Central memory CD4-positive, alpha-beta T cell (primary cell): ENCODE measurements at regions not wholly inside any gene's neighbourhood (a gene's known extent, or its start where the extent isn't known, plus 50 kb on each side); places are given as distances from the start of the nearest gene placed in this dataset.
"Not testable (repeated sequence)": the region's sequence is repeated elsewhere in the genome, so short reads cannot be mapped to it uniquely, and the experiment has no call there.

Experiments
- DNase-seq: peaks from one replicate; pipeline ENCODE4 v3.0.0; 2022

GRCh38 chr7:106583706-106584690 lies 77.0 kb downstream of the CCDC71L start:
- no peak for DNase-seq

- DNase-seq, result no peak
These were observed 77.9 kb downstream of the CCDC71L start for GRCh38 chr7:106583100-106583499.

- DNase-seq, result no peak
These were observed 78.6 kb downstream of the CCDC71L start for GRCh38 chr7:106582365-106582764.

- DNase-seq, result not testable (repeated sequence)
These were observed 81.9 kb downstream of the CCDC71L start for GRCh38 chr7:106579086-106579485.

- no peak for DNase-seq
These were observed 85.7 kb downstream of the CCDC71L start for GRCh38 chr7:106575138-106575823.

- DNase-seq, result no peak
These were observed 87.2 kb downstream of the CCDC71L start for GRCh38 chr7:106573738-106574137.

- DNase-seq, result no peak
These were observed 87.8 kb downstream of the CCDC71L start for GRCh38 chr7:106573125-106573663.

- no peak for DNase-seq
These were observed 88.4 kb downstream of the CCDC71L start for GRCh38 chr7:106572394-106573124.

GRCh38 chr7:106571563-106571962 lies 89.4 kb downstream of the CCDC71L start:
- no peak for DNase-seq

GRCh38 chr7:106570948-106571418 lies 90.0 kb downstream of the CCDC71L start:
- no peak for DNase-seq

GRCh38 chr7:106570146-106570545 lies 90.8 kb downstream of the CCDC71L start:
- DNase-seq, result no peak

GRCh38 chr7:106569500-106569929 lies 91.4 kb downstream of the CCDC71L start:
- no peak for DNase-seq

- no peak for DNase-seq
These were observed 92.1 kb downstream of the CCDC71L start for GRCh38 chr7:106568680-106569499.

GRCh38 chr7:106568002-106568679 lies 92.8 kb downstream of the CCDC71L start:
- no peak for DNase-seq

- not testable (repeated sequence) for DNase-seq
These were observed 93.6 kb downstream of the CCDC71L start for GRCh38 chr7:106567204-106568001.

- no peak for DNase-seq
These were observed 94.3 kb downstream of the CCDC71L start for GRCh38 chr7:106566672-106567071.

- no peak for DNase-seq
These were observed 94.8 kb downstream of the CCDC71L start for GRCh38 chr7:106566196-106566595.

- no peak for DNase-seq
These were observed 95.5 kb downstream of the CCDC71L start for GRCh38 chr7:106565428-106565827.

- DNase-seq, result no peak
These were observed 97.3 kb downstream of the CCDC71L start for GRCh38 chr7:106563466-106564150.
